Smooth muscle cell (in vitro differentiated cells): ENCODE measurements at regions not wholly inside any gene's neighbourhood (a gene's known extent, or its start where the extent isn't known, plus 50 kb on each side); places are given as distances from the start of the nearest gene placed in this dataset.

Experiments used
- DNase-seq: peaks from one replicate; lab custom pipeline; 2025; ENCODE audit not compliant: unreplicated experiment; lab: John Stamatoyannopoulos, UW
- H2AFZ ChIP-seq: fragments of 200-600 bp; sonication (generic); 2 replicates; pipeline ENCODE4 v1.6.0; 2016; ENCODE audit warnings: antibody characterized with exemption, low read depth, mild to moderate bottlenecking
- H3F3A ChIP-seq: fragments of 200-600 bp; sonication (generic); 2 replicates; pipeline ENCODE4 v1.6.0; 2017; ENCODE audit warnings: antibody characterized with exemption, low read depth
- H3K27ac ChIP-seq: fragments of 200-600 bp; sonication (generic); 2 replicates; pipeline ENCODE4 v1.5.1; 2016; ENCODE audit warnings: low read depth, mild to moderate bottlenecking
- H3K27me3 ChIP-seq: fragments of 200-600 bp; sonication (generic); 2 replicates; pipeline ENCODE4 v1.6.1; 2016; ENCODE audit warnings: low read depth, mild to moderate bottlenecking
- H3K36me3 ChIP-seq: fragments of 200-600 bp; sonication (generic); 2 replicates; pipeline ENCODE4 v1.5.1; 2016; ENCODE audit warnings: low read depth
- H3K4me1 ChIP-seq: fragments of 200-600 bp; sonication (generic); 2 replicates; pipeline ENCODE4 v1.5.1; 2016; ENCODE audit warnings: low read depth
- H3K4me2 ChIP-seq: fragments of 200-600 bp; sonication (generic); 2 replicates; pipeline ENCODE4 v1.6.0; 2016; ENCODE audit warnings: mild to moderate bottlenecking
- H3K4me3 ChIP-seq: fragments of 200-600 bp; sonication (generic); 2 replicates; pipeline ENCODE4 v1.5.1; 2016; ENCODE audit warnings: mild to moderate bottlenecking
- H3K79me2 ChIP-seq: fragments of 200-600 bp; sonication (generic); 2 replicates; pipeline ENCODE4 v1.6.0; 2016; ENCODE audit warnings: low read depth, mild to moderate bottlenecking
- H3K9ac ChIP-seq: fragments of 200-600 bp; sonication (generic); 2 replicates; pipeline ENCODE4 v1.6.0; 2016; ENCODE audit warnings: low read depth
- H3K9me3 ChIP-seq: fragments of 200-600 bp; sonication (generic); replicated peaks from 2 replicates; pipeline ENCODE4 v1.5.1; 2016; ENCODE audit warnings: low read depth
- H4K20me1 ChIP-seq: fragments of 200-600 bp; sonication (generic); 2 replicates; pipeline ENCODE4 v1.6.0; 2016; ENCODE audit warnings: low read depth
- CTCF ChIP-seq: fragments of 200-600 bp; sonication (generic); IDR thresholded peaks from 2 replicates; pipeline ENCODE4 v1.5.1; 2017; ENCODE audit warnings: borderline replicate concordance, mild to moderate bottlenecking, antibody characterized with exemption; ENCODE audit not compliant: insufficient read depth, poor library complexity, severe bottlenecking
- WGBS: methylation state at CpG from one replicate; pipeline ENCODE4 v1.1.7; 2016; ENCODE audit warnings: low lambda C conversion rate; 5-methylcytosine and 5-hydroxymethylcytosine counted together

DNA sequence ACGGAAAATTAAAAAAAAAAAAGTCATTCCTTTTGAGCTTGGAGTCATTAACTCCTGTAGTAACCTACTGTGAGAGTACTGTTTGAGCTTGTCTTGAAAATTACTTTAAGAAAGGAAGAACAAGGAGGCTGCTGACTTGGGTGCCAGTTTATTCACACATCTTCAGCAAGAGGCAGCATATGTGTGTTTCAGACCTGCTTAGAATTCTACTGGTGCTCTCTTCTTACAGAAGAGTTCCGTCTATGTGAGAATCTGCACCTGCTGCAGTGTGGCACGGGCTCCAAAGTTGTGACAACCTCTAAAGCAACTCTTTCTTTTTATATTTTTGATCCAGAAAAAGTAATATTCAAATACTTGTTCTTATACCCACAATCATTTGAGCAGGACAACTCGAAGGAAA, 117.4 kb upstream of the SOX4 start:
- no peaks in the 10 kb centered on the region for H3F3A ChIP-seq
- DNase-seq = no peak
- no peaks in the 10 kb centered on the region for H4K20me1 ChIP-seq
- no peaks in the 10 kb centered on the region for H3K27me3 ChIP-seq
- no peaks in the 10 kb centered on the region for H3K79me2 ChIP-seq
- peaks cover 4% of the 10 kb centered on the region for H3K4me1 ChIP-seq
- H2AFZ ChIP-seq = no peak overlapping the region
- H3K9ac ChIP-seq = no peak overlapping the region
- H3K27ac ChIP-seq = no peak overlapping the region
- H3K9me3 ChIP-seq = peaks cover 3% of the 10 kb centered on the region
- H3K4me3 ChIP-seq = no peak overlapping the region
- WGBS = 69% methylated on average over 4 of the region's 4 CpGs
- no peaks in the 10 kb centered on the region for H3K36me3 ChIP-seq
- H3K4me2 ChIP-seq = no peak overlapping the region
- TF ChIP-seq CTCF = no peak

DNA sequence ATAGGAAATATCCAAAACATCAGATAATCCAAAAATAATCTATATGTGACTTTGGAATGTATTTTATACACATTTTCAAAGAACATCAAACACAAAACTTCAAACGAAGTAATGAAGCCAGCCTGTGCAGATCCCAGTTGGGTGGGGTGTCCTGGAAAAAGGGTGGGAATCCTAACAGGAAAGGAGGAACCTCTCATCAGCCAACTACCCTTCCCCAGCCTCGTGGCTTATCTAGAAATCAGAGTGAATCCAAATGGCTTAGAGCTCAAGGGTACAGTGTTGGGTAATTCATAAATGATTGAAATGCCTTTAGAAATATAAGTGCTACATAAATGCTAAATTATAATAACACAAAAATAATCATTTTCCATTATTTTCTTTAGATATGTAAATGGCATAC, 115.1 kb upstream of the SOX4 start:
- Histone ChIP-seq H3K79me2 (no peaks in the 10 kb centered on the region), H3K27ac (no peak overlapping the region), H3K9ac (no peak overlapping the region), H3K4me3 (no peak overlapping the region), H3K36me3 (no peaks in the 10 kb centered on the region), H3K27me3 (no peaks in the 10 kb centered on the region), H3F3A (no peaks in the 10 kb centered on the region), H2AFZ (no peak overlapping the region), H3K9me3 (no peaks in the 10 kb centered on the region), H3K4me2 (no peak overlapping the region), H4K20me1 (no peaks in the 10 kb centered on the region), H3K4me1 (peaks cover 4% of the 10 kb centered on the region)
- 59% methylated on average over 2 of the region's 2 CpGs for WGBS
- no peak for TF ChIP-seq CTCF
- DNase-seq = no peak

- 57% methylated on average over 15 of the region's 15 CpGs for WGBS
- H3K4me2 ChIP-seq = peak overlapping the region; percentile 34
Observed at GRCh38 chr6:21478883-21479539, 114.5 kb upstream of the SOX4 start.

More at GRCh38 chr6:21478883-21479539, 114.5 kb upstream of the SOX4 start:
- Histone ChIP-seq H3K4me3 (peak overlapping the region; percentile 31), H3K4me1 (peaks cover 4% of the 10 kb centered on the region), H3K9ac (no peak overlapping the region), H2AFZ (peak overlapping the region; percentile 58), H3F3A (no peaks in the 10 kb centered on the region), H4K20me1 (no peaks in the 10 kb centered on the region), H3K27me3 (no peaks in the 10 kb centered on the region), H3K36me3 (no peaks in the 10 kb centered on the region), H3K27ac (no peak overlapping the region), H3K79me2 (no peaks in the 10 kb centered on the region), H3K9me3 (no peaks in the 10 kb centered on the region)
- no peak for DNase-seq
- TF ChIP-seq CTCF = no peak
